ENCODE measurements at regions not wholly inside any gene's neighbourhood (a gene's known extent, or its start where the extent isn't known, plus 50 kb on each side); places are given as distances from the start of the nearest gene placed in this dataset.

DNA sequence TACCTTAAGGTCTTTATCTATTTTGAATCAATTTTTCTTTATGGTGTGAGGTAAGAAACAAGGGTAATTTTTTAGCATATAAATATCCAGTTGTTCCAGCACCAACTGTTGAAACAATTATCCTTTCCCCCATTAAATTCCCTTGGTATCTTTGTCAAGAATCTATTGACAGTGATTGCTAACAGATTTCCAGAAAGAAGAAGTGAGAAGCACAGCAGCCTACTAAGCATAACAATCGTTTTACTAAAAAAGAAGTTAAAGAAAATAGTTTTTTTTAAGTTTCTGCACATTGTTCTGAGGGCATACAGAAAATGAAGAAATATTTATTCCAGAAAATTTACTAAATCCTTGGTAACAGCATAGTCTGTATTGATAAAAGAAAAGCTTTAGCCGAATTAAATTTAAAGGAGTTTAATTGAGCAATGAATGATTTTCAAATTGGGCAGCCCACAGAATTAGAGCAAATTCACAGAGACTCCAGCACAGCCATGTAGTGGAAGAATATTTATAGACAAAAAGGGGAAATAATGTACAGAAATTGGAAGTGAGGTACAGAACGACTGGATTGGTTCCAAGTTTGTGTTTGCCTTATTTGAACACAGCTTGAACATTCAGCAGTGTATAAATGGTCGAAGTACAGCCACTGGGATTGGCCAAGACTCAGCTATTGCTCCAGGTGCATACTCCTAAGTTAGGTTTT, 97.9 kb upstream of the UST start:
- TF ChIP-seq TCF12 (IDR thresholded peaks at IDR 0.05; ENCODE audit: low read depth, low read length) (no peak), GABPA (IDR thresholded peaks at IDR 0.05; ENCODE audit: borderline replicate concordance, insufficient read depth, low read length) (no peak), CEBPB (IDR thresholded peaks at IDR 0.05; ENCODE audit: low read depth, low read length) (no peak), RBBP5 (IDR thresholded peaks at IDR 0.05; ENCODE audit: borderline replicate concordance, low read depth, low read length) (no peak), SP2 (IDR thresholded peaks at IDR 0.05; ENCODE audit: low read length) (no peak), SIRT6 (IDR thresholded peaks at IDR 0.05; ENCODE audit: low read length) (no peak), BCL11A (IDR thresholded peaks at IDR 0.05; ENCODE audit: low read depth in 2 of 2, low read length in 2 of 2) (no peak), KDM5A (IDR thresholded peaks at IDR 0.05; ENCODE audit: low read length) (no peak), SIX5 (IDR thresholded peaks at IDR 0.05; ENCODE audit: low read depth, low read length) (no peak), YY1 (IDR thresholded peaks at IDR 0.05; ENCODE audit: low read depth, low read length) (no peak)
- H3K23me2 ChIP-seq (ENCODE audit: low read depth, low read length), result no peaks in the 10 kb centered on the region
- H2BK120ac ChIP-seq (replicated peaks; ENCODE audit: low read depth, low read length), result peak overlapping the region; percentile 61
- no peak overlapping the region for H2BK15ac ChIP-seq (ENCODE audit: low read length)
- CTCF ChIA-PET (ENCODE audit: partially characterized antibody), result interaction anchor here (0.6 to 1.6 kb wide), 4 partner anchors 14 to 1924 kb away, joined by 3 to 4 read pairs (median 3); no protein-coding TSS in a partner anchor
- no peak overlapping the region for H4K91ac ChIP-seq (replicated peaks; ENCODE audit: insufficient read length, low read length)
- no peak overlapping the region for H2BK20ac ChIP-seq (ENCODE audit: low read length)
- no peaks in the 10 kb centered on the region for H4K20me1 ChIP-seq (replicated peaks in 1 of 2; ENCODE audit: control insufficient read depth in 1 of 2, insufficient read depth in 2 of 2, low read length in 2 of 2)
- H3K4me3 ChIP-seq (ENCODE audit: extremely low read depth in 1 of 4, insufficient read depth in 2 of 4, low read depth in 3 of 4, low read length in 4 of 4), result no peak overlapping the region
- H3K36me3 ChIP-seq (ENCODE audit: control insufficient read depth in 2 of 4, insufficient read depth in 4 of 4, low read length in 3 of 4), result peaks cover 0 to 4% (median 0%) of the 10 kb centered on the region in 4 experiments; a peak in 2 of 8 replicates
- H3K9ac ChIP-seq (replicated peaks in 1 of 4; ENCODE audit: extremely low read depth in 1 of 4, low read depth in 3 of 4, low read length in 3 of 4), result no peak overlapping the region
- POLR2A ChIA-PET (ENCODE audit: partially characterized antibody), result no interaction called here
- no peak overlapping the region; the same call in 1 of the 2 replicates for H2AK5ac ChIP-seq (ENCODE audit: low read depth, low read length)
- H3K14ac ChIP-seq (ENCODE audit: insufficient read length), result no peak overlapping the region
- H3K23ac ChIP-seq (ENCODE audit: insufficient read length), result no peak overlapping the region
- peak overlapping the region; percentile 60; the same call in 1 of the 2 replicates for H2BK12ac ChIP-seq (ENCODE audit: low read depth, low read length)
- H3K4me1 ChIP-seq (replicated peaks in 1 of 4; ENCODE audit: control insufficient read depth in 3 of 4, insufficient read depth in 4 of 4, low read length in 3 of 4), result peaks cover 0 to 8% (median 1%) of the 10 kb centered on the region in 4 experiments; a peak in 2 of 7 replicates
- H3K4ac ChIP-seq (replicated peaks; ENCODE audit: insufficient read length, low read depth, low read length), result no peak overlapping the region
- no peak overlapping the region for H4K5ac ChIP-seq (ENCODE audit: insufficient read length, low read depth, low read length)
- no peaks in the 10 kb centered on the region for H3K27me3 ChIP-seq (replicated peaks in 1 of 4; ENCODE audit: control insufficient read depth in 3 of 4, extremely low read depth in 1 of 4, insufficient read depth in 3 of 4, low read length in 3 of 4)
- H3K4me2 ChIP-seq (ENCODE audit: insufficient read depth in 1 of 2, low read depth in 2 of 2, low read length in 2 of 2), result no peak overlapping the region
- H3K79me2 ChIP-seq (ENCODE audit: control insufficient read depth in 1 of 2, insufficient read depth in 2 of 2, low read length in 2 of 2), result no peaks in the 10 kb centered on the region
- peaks cover 26 to 36% of the 10 kb centered on the region in 2 experiments for H3K9me3 ChIP-seq (ENCODE audit: insufficient read depth in 2 of 2, low read depth in 1 of 2, low read length in 1 of 2)
- no peak for DNase-seq (ENCODE audit: low read depth in 1 of 2, low spot score in 2 of 2)
- no peak overlapping the region for H3K56ac ChIP-seq (replicated peaks; ENCODE audit: insufficient read length, low read depth, low read length)
- no peak overlapping the region for H4K8ac ChIP-seq (ENCODE audit: extremely low read depth, insufficient read depth, low read length)
- no peak overlapping the region for H3K18ac ChIP-seq (ENCODE audit: extremely low read depth, low read length)
- no peaks in the 10 kb centered on the region for H3K79me1 ChIP-seq (ENCODE audit: low read depth, low read length)
- no peak for FAIRE-seq
- H2BK5ac ChIP-seq (ENCODE audit: low read depth, low read length), result no peak overlapping the region
- 0 out of 2 replicates have a peak overlapping the region, but pooled peaks have one; percentile 40 for H2AFZ ChIP-seq (ENCODE audit: low read length)
- no peak overlapping the region for H3K27ac ChIP-seq (ENCODE audit: low read depth, low read length)
- 85% methylated on average over 4 of the region's 4 CpGs; no CpG with 5 or more reads in 1 of the 2 experiments for WGBS, 2 experiments (ENCODE audit: extremely low coverage in 1 of 2, insufficient coverage in 1 of 2, insufficient read length in 1 of 2, insufficient replicate concordance in 2 of 2, low coverage in 1 of 2, low lambda C conversion rate in 2 of 2, missing lambda C conversion rate in 1 of 2)

All from H1 (cell line).